ENCODE measurements at regions not wholly inside any gene's neighbourhood (a gene's known extent, or its start where the extent isn't known, plus 50 kb on each side); places are given as distances from the start of the nearest gene placed in this dataset.

DNA sequence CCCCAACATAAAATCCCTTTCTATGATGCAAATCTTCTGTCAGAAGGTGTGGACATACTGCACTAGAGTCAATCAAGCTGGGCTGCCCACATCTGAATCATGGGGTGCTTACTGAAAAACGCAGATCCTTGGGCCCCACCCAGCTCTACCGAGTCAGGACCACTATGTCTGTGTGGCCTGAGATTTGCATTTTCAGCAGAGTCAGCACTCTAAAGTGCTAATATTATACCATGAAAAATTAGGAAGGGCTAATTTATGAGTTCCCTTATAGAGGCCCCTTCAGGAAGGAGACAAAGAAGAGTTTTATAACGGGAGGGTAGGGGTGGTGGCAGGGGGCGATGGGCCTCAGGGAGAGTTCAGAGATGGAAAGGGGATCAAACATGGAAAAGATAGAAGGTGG lies 163.3 kb upstream of the NABP1 start:
- no peak for DNase-seq

DNA sequence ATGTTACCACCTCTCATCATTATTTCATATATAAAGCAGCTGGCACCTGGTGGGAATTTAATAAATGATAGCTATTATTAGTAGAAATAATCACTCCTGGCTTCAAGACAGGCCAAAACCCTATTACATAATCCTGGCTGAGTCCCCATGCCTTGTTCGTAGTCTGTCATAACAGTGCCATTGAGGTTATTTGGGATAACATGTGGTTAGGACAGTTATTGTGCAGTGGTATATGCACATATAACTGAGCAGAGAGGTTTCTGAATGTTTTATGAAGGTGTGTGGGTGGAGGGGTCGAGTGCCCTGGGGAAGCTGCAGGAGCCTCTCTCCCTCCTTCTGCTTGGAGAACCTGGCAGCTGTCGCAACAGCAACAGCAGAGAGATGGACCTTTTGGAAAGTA lies 162.4 kb upstream of the NABP1 start:
- no peak for DNase-seq

DNA sequence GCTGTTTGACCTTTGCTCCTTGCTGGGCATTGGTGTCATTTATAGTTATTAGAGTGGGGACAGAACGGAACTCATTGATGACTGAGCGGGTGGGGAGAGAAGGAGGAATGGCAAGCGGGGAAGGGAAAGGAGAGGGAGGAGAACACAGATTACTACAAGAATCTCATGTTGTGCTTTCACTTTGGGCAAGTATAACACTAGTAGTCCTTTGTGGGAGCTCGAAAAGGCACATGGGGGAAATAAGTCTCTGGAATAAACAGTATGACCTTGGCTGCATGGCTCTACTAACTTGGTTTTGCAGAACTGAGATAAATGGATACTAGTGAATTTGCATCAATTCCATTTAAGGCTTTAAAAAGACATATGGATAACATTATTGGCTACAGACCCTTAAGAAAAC lies 161.7 kb upstream of the NABP1 start:
- no peak for DNase-seq

DNA sequence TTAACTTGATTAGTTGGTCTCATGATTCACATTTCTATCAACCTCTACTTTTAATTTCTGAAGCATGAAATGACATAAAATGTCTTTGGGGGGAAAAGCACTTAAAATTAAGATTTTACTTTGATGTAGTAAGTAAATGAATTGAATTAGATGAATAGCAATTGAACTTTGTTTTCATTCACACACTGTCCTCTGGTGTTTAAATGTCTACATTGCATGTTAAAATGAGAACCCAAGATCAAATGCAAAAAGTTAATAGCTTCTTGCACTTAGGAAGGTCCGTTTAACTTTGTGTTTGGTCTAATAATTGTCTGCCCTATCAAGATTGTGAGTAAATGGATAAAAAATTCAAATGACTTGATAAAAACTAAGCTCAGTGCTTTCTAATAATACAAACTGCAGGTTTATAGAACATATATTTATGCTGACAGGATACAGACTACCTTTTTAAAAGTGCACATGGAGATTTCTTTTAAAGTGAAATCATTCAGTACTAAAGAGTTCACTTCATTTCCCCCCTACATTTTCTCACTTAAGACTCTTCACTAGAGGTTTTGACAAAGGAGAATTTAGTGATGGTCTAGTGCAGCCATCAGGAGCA lies 156.2 kb upstream of the NABP1 start:
- peak in 1 of 58 donors; percentile 12 for DNase-seq

DNA sequence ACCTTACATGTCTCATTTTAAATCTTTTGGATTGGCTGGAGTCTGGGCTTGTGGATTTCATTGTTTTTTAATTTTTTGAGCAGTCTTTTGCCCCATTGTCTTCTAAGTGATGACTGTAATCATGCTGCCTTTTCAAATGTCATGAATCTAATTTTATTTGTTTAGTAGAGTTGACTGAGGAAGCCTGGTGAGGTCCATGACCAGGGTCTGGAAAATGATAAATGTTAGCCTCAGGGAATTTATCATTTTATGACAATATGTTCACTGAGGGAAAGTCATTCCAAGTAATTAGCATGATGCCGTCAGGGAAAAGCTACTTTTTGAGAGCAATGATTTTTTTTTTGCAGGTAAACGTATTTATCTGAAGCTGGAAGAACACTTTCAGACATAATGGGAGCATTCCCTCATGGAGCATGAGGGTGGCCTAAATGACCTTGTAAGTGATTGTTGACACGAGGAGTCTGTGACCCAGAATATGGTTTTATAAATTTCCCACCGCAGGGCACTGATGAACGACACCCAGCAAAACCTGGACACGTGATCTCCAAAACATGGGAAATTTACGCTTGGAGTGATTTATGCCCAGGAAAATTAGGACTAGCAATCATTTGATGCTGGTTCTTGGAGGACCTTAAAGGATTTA lies 155.3 kb upstream of the NABP1 start:
- no peak for DNase-seq

DNA sequence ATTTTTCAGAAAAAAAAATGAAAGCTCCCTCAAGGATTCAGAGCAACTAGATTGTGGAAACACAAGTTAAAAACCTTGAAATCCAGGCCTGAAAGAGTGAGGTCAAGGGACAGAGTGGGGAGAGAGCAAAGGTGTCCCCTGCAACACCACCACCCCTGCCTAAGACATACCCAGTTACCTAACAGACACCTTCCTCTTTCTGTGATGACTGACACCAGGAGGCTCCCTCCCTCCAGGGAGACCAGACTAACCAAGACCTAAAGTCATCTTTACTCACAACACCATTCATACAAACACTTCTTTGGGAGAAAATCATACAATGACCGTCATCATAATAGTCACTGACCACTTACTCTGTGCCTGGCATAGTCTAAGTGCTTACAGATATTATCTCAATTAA lies 151.8 kb upstream of the NABP1 start:
- DNase-seq: no peak

DNA sequence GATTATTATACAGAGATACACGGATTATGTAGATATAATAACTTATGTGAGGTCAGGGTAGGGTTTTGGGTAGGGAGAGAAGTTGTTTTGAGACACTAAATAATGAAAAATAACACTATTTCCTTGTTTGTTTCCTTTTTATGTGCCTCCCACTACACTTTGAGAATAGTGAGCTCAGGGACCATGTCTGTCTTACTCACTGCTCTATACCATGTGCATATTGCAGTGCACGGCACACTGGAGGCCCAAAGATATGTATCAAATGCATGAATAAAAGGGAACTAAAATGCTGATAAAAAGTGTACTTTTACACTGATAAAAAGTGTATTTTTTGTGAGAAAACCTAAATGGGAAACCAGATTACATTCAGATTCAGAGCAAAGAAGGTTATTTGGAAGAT lies 151.4 kb upstream of the NABP1 start:
- DNase-seq: no peak

DNA sequence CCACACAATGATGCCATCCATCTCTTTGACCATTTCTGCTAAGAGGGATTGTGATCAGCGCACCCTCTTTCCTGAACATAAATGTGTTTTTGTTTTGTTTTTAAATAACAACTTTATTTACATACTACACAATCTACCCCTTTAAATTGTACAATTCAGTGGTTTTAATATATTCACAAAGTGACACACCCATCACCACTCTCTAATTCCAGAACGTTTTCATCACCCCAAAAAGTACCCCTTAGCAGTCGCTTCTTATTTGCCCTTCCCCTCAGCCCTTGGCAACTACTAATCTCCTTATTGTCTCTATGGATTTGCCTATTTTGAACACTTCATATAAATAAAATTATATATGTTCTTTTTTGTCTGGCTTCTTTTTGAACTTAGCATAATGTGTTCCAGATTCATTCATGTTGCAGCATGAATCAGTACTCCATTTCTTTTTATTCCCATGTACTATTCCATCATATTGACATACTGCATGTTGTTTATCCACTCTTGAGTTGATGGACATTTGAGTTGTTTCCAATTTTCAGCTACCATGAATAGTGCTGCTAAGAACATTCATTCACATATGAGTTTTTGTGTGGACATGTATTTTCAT lies 150.9 kb upstream of the NABP1 start:
- no peak for DNase-seq

DNA sequence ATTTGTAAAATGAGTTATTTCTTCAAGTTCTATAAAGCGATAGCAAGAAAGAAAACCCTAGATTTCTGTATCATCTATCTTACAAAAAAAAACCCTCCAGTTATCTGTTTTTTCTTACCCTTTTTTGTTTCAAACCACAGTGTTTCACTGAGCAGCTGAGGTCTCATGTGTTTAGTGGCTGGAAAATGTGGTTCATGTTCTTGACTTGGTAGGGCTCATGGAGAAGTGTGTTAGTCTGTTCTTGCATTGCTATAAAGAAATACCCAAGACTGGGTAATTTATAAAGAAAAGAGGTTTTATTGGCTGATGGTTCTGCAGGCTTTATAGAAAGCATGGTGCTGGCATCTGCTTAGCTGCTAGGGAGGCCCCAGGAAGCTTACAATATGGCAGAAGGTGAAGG lies 147.3 kb upstream of the NABP1 start:
- no peak for DNase-seq

DNA sequence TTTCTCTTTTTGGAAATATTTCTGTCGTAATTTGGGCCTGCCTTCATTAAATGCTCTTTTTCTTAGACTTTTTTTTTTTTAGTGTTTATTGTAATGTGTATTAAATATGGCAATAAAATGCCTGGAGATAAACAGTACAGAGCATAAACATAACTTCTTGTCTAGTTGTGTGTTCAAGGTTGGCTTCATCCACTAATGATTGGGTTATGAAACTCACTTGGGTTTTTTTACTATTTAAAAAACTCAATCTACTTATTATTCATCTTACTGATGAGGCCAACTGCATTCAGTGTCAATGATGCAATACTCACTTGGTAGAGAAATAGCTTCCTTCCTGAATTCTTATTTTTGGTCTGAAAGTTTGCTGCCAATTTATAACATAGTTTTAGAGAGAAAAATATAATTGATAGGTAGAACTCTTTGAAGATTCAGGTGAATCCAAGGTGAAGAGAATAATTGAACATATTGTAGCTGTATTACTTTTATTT lies 144.2 kb upstream of the NABP1 start:
- DNase-seq: no peak

DNA sequence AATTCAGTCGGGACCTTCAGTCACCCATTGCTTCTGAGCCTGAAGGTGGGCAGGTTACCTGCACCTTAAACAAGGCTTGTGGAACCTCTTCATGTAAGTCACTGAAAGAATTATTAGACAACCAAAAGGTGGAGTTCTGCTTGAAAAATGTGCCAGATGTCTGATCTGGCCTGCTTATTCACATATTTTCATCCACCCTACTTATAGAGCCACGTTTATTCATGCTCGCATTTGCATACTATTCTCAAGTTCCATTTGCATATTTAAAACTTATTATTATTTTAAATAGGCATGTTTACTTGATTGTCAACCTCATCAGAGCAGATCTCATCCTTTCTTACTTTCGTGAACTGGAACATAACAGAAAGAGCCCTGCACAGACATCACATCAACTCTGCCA lies 140.0 kb upstream of the NABP1 start:
- DNase-seq: no peak

DNA sequence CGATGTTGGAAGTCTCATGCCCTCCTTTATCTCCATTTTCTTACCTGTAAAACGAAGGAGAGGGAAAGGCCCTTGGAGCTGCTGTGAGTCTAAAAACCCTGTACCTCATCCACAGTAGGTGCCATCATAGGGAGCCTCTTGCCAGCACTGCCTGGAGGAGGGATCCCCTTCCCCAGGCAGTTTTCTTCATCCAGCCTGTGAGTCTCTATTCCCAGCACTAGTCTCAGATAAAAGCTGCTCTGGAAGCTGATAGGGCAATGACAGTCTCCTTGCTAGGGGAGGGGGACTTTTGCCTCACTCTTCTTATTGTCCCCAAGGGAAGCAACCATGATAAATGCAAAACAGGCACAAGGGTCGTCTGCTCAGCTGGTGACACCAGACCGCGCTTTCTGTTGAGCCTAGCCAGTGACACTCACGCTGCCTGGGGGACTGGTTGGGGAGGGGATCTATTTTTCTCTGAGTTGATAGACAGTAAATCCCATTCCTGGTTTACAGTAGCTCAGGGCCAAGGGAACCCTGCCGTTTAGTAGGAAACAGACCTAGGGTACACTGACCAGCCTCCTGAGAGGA lies 139.5 kb upstream of the NABP1 start:
- DNase-seq: no peak

DNA sequence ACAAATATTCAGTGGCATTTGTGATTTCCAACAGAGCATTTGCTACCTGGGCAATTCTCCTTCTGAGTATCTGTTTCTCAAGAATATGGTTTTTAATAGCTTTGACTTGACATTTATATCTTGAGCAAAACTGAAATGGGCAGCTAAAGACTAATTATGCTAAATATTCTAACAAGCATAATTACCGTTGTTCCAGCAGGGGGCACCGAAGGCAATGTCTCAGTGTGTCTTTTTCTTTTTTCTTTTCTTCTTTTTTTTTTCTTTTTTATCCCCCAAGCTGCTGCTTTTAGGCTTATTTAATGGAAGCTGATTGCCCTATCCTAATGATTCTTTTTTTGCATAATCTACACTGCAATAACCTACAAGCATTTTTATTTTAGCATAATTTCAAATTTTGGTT lies 138.9 kb upstream of the NABP1 start:
- DNase-seq: peak in 1 of 58 donors; percentile 16

DNA sequence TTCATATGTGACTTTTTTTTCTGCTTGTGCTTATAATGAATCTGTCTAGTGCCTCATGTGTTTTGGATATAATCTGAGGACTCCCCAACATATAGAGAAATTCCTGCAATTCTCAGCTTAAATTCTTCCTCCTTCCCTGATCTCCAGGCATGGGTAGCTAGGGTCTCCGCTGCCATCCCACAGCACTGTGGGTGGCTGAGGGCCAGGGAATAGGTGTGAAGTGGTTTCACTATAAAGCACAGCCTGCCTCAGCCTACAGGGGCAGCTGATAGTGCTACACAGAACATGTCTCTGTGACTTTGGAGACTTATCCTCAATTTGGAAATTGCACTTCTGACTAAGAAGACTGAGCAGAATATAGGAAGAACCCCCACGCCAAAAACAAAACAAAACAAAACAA lies 137.3 kb upstream of the NABP1 start:
- DNase-seq: no peak

DNA sequence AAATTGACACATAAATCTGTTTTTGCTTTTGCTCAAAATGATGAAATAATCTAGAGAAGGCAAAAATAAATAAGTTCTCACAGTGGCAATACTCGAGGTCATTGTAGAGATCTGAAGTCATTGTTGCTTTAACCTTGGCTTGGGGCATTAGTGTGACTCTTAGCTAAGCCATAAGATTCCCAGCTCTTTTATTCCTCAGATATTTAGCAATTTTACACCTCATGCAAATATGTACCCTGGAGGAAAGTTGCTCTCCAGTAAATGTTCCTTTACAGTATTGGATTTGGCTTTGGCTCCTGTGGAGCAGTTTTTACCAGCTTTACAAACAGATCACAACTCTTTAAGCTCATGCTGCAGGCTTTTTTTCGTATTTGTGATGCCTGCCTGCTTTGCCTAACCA lies 134.2 kb upstream of the NABP1 start:
- DNase-seq: no peak

DNA sequence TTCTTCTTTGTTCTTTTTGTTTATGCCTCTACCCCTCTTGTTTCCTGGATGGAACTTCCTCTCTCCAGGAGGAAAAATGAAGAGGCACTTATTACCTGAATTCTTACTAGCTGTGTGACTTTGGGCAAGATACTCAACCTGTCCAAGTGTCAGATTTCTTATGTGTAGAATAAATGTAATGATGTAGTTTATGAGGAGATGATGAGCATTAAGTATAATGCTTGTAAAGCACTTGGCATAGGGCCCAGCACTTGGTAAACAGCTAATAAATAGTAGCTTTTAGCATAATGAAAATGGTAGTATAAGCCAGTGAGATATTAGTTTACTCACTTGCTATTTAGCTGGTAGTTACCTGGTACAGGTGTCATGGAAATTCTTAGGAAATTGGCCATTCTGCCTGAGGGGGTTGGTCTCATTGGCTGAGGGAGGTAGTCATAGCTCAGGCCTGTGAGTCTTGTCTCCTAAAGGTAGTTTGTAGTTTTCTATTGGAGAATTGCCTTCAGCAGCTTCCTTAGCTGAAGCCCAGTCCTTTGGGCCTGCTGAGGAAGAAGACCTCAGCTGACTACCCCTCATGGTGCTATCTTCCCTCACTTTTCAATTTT lies 133.4 kb upstream of the NABP1 start:
- no peak for DNase-seq

DNA sequence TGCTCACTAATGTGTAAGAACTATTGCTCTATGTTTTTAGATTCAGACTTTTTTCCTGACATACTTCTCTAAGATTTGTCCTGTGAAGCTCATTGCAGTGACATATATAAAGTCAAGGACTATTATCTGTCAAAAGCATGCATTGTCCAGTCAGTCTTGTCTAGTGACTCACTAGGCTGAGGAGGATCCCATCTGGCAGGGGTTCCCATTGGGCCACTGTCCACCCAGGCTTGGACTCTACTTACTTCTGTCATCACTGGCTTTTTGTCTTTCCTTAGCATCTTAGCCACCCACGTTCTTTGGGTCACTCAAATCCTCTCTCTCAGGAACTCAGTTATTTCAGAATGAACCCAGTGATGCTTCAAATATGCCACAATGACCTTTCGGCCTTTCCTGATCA lies 132.6 kb upstream of the NABP1 start:
- no peak for DNase-seq

DNA sequence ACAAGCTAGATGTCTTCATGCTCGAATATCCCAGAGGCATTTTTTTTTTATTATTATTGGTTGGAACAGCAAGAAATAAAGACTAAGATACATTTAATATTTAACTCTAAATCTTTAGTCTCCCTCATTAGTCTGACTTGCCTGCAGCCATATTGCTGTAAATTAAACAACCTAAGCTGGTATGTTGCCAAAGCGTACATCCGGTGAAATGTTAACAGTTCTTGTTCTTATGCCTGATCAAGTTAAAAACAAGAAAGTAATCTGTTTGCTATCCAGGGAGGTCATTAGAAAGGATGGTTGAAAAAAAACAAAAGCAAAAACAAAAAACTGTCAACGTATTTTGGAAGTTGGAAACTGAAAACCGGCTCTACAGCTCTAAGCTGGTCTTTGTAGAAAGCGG lies 125.9 kb upstream of the NABP1 start:
- no peak for DNase-seq

DNA sequence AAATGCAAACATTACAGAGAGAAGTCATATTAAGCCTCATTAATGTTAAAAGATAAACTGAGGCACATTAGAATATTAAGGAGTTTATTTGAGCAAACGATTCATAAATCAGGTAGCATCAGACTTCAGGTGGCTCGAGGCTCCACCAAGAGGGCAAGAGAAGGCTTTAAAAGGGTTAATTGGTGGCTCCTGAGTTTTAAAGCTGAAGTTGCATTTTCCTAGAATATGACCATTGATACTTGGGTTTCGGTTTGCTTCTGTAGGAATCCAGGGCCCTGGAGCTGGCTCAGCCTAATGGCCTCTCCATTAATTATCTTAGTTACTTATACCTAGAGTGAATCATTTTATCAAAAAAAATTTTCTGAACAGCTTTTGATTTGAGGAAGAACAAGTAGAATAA lies 123.7 kb upstream of the NABP1 start:
- DNase-seq: no peak

DNA sequence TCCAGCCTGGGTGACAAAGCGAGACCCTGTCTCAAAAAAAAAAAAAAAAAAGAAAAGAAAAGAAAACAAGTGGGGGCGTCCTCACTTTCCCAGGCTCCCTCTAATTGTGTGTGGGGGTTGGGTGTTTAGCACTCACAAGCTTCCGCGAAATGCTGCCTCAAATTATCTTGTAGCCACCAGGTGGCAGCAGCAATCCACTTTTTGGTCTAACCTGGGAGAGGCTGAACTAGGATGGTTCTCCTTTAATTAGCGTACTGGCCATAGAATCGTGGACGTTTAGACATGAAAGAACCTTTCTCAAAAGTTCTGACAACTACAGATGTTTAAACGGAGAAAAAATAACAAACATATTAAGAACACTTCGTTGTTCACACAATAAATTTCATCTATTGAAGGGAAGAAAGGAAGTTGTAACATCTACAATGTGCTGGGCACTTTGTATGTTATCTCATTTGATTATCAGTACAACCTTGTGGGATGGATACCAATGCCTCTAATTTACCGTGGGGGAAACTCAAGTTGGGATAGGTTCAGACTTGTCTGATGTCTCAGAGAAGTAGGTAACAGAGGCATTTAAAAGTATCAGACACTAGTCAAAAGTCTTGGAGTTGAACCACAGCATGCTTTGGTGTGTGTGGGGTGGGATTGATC lies 122.7 kb upstream of the NABP1 start:
- DNase-seq: peak in 55 of 58 donors; percentile 1 to 88 (median 61)

DNA sequence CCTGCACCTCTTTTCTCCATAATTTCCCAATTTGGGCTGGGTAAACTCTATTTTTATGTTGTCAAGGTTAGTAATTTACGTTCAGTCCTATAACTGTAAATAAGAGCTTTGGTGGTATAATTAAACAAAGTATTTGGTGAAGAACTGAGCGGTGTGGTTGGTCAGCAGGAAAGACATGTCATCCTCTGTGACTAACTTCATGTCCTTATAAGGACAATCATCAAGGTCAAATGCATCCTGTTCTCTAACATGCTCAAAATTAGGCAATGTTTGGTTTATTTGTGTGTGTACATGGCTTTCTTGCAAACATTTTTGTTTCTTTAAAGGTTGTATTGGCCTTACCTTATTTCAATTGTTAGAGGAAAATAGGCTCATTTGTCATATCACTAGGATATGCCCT lies 121.5 kb upstream of the NABP1 start:
- DNase-seq: no peak

DNA sequence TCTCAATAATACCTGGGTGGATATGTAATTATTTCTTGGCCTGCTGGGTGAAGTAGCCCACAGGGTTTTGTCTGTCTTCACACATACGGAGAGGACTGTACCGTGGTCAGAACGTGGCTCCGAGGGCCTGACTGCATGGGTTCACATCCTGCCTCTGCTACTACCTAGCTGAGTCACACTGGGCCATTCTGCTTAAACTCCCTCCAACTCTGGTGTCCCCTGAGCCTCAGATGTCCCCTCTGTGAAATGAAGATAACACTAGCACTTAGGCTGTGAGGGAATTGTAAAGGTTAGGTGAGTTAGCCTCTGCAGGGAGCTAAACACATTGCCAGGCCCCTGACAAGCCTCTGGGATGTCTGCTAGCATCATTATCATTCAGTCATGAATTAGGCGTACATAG lies 120.1 kb upstream of the NABP1 start:
- DNase-seq: no peak
